NOMO-1 treated with DMSO at 0.1 percent for 48 hours (cell line): ENCODE measurements at regions not wholly inside any gene's neighbourhood (a gene's known extent, or its start where the extent isn't known, plus 50 kb on each side); places are given as distances from the start of the nearest gene placed in this dataset.

Experiments
- DNase-seq: peaks from one replicate; lab custom pipeline; 2025; ENCODE audit not compliant: unreplicated experiment; lab: John Stamatoyannopoulos, UW

DNA sequence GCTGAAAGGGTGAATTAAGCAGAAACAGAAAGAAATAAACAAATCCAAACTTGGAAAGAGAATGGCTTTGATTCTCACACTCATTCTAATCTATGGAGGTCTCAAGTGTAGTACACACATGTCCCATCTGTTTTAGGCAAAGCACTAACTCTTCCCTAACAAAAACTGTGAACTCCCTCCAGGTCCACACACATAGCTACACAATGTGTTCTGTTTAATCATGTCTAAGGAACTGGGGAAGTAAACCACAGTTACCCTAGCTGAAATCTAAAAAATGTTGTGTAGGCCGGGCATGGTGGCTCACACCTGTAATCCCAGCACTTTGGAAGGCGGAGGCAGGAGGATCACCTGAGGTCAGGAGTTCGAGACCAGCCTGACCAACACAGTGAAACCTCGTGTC lies 118.7 kb upstream of the FST start:
- DNase-seq = no peak

DNA sequence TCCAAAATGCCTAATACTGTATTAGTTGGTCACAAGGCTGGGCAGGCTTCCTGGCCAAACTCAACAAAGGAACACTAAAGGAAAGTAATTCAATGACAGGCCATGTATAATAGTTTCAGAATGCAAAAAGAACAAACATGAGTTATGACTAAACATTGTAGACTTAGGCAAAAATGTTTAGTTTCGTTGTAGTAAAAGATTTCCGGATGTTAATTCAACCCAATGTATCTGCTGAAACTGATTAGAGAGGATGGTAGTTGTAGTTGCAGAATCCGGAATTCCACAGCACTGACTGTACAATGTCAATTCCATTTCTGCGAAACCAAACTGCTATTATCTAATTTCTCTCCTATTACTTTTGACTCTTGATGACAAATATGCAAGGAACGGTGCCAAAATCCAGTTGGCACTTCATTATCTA lies 117.9 kb upstream of the FST start:
- no peak for DNase-seq

DNA sequence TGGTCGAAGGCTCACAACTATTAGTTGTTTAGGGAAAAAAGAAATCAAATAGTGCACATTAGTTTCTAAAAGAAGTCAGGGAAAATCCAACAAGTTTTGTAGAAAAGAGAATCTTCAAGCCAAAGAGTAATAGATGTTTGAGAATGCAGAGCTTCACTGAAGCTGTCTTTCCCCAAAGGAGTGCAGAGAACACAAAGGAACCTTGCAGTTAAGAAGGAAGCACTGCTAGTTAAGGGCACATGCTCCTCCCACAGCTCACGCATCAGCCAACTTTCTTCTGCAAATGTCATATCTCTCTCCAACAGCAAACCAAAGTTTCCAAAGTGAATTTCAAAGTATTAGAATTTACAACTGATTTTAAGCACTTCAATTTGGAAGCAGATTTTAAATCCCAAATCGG lies 116.4 kb upstream of the FST start:
- DNase-seq = no peak

DNA sequence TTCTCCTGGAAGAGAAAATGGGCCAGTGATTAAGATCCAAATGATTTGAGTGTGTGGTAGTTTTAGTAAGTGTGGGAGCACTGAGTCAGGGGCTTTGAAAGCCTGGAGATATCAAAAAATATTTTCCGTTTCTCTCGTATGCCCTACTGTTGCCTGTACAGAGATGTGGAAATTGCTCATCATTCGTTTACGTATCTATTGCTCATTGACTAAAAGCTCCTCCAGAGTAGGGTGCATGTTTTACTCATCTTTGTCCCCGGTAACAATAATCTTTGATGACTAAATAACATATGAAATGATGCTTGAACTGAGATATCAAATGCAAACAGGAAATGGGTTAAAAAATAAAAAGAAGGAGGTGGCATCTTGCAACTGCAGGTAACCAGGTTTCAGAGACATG lies 114.2 kb upstream of the FST start:
- DNase-seq = no peak

DNA sequence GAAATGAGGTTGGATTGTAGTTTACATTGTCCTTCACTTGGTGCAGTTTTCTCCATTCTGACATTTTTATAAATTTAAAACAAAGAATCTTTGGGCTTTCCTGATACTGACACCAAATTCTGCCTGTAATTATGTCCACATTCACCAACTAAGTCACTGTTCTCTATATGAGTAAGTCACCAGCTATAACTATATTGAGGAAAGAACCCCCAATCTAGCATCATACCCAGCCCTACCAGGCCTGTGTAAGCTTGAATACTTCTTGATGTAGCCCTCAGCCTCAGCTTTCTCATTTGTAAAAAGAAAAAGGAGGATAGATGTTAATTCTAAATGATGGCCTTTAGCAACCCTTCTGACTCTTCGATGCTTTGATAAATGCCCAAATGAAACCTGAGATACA lies 112.7 kb upstream of the FST start:
- DNase-seq = no peak

DNA sequence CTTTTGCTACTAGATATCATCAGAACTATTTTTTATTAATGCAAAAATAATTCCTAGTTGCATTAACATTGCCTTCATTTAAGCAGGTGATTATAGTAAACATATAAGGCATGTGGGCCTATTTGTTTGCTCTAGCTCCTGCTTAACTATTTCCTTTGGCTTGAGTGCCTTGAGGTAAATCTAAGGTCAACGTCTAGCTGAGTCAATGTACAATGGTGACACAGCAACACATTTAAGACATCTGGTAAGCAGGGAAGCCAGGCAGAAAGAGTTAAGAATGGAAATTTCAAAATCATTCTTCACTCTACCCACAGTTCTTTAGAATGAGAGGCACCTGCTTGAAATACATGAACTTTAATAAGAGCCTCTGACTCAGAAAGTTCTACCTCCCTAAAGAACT lies 111.9 kb upstream of the FST start:
- DNase-seq = no peak

DNA sequence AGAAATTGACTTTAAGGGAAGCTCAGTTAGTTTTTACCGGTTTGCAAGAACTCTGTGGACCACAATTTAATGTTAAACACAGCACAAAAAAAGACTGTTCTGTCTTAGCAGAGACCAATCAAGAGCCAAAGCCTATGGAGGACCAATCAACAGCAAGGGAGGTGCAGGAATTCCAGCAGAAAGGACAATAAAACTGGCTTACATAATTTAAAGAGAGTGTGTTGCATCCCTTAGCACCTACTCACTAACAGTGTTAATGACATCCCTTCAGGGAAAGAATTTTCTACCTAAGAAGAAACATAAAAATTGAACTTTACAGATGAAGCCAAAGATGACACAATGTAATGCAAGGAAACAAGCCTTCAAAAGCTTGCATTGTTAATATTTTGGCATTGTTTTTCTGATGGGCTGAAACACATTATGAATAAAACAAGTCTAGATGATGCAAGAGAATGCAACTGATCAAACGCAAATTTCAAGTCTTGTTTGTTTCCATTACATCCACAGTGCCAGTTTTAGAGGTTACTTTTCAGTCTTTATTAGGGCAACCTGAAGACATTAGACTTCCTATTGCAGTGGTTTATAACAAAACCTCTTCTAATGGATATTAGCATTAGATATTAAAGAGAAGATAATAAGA lies 111.3 kb upstream of the FST start:
- DNase-seq = no peak

DNA sequence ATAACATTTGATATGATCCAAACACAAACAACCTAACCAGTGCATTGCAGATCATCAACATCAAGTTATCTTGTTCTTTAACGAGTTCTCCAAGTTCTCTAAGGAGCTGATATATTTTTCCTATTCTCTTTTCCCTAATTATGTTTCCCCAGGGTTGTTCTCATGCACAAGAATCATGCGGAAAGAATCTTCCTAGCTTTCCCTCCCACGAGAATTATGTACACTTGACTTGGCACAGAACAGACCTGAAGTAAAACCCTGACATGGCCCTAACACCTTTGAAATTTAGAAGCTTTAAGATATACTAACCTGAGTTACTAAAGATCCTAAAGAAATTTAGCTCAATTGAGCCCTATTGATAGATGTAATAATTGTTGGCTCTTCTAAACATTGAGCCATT lies 110.7 kb upstream of the FST start:
- DNase-seq = no peak

DNA sequence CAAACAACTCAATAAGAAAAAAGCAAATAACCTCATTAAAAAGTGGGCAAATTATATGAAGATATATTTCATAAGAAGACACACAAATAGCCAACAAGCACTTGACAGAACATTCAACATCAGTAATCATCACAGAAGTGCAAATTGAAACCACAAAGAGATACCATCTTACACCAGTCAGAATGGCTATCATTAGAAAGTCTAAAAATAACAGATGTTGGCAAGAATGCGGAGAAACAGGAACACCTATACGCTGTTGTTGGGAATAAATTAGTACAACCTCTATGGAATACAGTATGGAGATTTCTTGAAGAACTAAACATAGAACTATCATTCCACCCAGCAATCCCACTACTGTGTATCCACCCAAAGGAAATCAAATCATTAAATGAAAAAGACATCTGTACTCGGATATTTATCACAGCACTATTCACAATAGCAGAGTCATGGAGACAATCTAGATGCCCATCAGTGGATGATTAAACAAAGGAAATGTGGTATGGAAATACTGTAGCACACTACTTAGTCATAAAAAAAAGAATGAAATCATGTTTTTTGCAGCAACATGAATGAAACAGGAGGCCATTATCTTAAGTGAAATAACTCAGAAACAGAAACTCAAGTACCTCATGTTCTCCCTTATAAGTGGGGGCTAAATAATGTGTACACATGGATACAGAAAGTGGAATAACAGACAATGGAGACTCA lies 106.8 kb upstream of the FST start:
- no peak for DNase-seq

DNA sequence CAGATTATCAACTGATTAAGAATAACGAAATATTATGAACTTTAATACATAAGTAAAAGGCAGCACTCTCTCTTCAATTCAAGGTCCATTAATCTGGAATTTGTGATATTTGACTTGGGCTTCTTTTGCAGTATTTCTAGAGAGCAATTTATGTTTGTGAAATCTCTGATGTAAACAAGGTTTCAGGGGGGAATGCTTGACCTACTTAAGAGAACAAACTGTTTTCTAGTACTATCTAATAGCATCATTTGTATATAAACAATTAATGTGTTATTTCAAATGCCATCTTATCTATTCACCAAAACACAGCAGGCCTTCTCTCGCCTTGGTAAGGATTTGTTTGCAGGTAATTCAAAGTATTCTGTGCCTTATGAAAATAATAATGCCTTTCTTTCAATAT lies 103.6 kb upstream of the FST start:
- DNase-seq = no peak

DNA sequence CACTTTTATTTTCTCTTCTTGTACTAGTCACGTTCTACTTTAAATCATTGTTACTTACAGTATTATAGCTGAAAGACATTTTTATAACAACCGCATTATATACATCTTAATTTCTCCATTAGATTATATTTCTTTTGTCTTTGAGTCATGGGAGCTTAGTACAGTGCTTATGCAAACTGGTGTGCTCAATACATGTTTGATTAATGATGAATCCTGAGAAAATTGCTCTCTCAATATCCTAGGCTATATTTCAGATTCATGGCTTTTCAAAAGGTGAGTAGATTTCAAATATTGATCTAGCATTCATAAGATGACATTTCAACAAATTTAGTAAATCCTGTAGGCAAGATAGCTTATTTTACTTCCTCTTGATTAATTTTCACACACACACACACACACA lies 102.2 kb upstream of the FST start:
- DNase-seq = no peak

DNA sequence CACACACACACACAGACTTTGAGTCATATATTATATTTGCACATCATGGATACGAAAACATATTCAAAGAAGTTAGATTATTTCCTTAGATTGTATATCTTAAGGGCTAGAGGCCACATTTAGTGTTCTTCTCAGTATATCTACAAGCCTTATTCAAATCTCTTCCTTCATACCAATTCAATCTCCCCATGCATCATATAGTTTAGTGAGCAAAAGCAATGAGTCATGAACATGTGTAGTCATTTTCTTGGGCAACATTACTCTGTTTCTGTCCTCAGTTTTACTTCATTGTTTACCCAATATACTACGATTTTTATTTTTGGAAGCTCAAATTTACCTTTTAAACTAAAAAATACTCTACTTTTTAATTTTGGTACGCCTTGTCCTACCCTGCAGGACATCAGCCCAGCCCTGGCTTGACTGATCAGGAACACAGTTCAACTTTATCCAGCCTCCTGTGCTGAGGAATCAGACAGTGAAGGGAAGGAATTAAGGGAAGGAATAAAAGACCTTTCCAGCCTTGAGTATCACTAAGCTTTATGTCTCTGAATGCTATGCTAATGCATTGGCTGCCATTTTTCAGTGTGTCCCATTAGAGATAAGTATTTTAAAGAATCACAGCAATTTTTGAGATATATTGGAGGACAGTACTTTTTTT lies 101.7 kb upstream of the FST start:
- DNase-seq = no peak

DNA sequence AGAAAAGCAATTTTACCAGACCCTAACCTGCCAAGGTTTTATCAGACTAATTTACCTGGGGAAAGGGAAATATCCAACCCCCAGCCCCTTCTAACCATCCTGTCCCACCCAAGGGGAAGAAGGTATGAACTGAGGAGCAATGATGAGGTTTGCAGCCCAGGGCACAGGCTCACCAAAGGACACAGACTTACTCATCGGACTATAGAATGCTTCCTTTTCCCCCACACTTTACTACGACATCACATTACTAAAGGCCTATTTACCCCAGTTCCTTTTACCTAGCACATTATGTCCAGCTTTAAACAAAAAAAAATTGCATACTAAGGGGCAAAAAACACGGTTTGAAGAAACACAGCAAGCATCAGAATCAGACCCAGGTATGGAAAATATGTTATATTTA lies 94.1 kb upstream of the FST start:
- no peak for DNase-seq

DNA sequence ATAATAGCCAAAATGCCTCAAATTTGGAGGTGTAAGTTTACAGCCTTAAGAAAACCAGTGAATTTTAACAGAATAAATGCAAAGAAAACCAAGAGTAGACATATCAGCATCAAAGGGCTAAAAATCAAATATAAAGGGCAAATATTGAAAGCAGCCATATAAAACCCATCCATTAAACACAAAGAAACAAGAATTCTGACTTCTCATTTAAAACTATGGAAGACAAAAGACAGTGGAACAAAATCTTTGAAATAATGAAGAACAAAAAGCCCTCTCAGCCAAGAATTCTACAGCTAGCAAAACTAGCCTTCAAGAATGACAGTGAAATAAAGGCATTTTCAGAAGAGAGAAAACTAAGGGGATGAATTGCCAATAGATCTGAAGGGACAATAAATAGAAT lies 91.3 kb upstream of the FST start:
- no peak for DNase-seq

DNA sequence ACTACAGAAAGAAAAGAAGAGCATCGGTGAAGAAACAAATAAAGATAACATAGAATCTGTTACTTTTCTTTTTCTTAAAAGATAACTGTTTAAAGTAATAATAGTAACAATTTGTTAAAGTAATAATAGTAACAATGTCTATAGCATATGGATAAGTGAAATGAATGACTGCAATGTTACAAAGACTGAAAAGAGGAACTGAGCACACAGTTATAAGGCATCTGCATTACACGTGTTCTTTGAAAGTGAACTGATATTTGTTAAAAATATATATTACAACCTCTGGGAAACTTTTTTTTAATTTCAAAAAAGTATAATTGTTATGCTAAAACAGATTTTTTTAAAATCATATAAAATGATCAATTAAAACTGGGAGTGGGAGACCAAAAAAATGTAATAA lies 88.4 kb upstream of the FST start:
- peak; percentile 35 for DNase-seq

DNA sequence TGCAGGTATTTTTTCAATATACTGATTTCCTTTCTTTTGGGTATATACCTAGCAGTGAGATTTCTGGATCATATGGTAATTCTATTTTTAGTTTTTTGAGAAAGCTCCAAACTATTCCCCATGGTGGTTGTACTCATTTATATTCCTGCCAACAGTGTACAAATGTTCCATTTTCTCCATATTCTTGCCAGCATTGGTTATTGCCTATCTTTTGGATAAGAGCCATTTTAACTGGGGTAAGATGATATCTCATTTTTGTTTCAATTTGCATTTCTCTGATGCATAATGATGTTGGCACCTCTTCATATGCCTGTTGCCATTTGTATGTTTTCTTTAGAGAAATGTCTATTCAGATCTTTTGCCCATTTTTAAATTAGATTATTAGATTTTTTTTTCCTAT lies 85.6 kb upstream of the FST start:
- no peak for DNase-seq

DNA sequence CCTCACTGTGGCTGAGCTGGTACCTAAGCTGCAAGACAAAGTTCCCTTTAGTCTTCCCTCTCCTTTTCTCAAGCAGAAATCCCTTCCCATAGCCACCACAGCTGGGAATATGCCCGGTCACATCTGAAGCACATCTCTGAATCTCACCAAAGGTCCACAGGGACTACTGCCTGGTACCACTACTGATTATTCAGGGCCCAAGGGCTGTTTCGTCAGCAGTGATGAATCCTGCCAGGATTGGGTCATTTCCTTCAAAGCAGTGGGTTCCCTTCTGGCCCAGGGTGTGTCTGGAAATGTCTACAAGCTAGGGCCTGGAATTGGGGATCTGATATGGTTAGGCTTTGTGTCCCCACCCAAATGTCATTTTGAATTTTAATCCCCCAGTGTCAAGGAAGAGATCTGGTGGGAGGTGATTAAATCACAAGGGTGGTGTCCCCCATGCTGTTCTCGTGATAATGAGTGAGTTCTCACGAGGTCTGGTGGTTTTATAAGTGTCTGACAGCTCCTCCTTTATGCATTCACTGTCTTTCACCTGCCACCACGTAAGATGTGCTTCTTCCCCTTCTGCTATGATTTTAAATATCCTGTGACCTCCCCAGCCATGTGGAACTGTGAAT lies 83.2 kb upstream of the FST start:
- no peak for DNase-seq

DNA sequence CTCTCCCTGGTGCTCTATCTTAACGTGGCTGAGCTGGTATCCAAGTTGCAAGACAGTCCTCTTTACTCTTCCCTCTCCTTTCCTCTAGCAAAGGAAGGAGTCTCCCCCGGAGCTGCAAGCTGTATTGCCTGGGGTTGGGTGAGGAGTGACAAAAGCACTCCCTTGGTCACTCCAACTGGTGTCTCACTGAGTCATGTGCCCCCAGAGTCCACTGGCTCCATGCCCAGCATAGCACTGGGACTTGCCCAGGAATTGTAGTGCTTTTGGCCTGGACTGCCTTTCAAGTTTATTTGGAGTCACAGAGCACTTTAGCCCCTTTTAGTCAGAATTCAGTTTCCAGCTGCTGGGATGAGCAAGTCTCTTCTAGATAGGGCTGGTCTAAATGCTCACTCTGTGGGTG lies 82.6 kb upstream of the FST start:
- DNase-seq = no peak

DNA sequence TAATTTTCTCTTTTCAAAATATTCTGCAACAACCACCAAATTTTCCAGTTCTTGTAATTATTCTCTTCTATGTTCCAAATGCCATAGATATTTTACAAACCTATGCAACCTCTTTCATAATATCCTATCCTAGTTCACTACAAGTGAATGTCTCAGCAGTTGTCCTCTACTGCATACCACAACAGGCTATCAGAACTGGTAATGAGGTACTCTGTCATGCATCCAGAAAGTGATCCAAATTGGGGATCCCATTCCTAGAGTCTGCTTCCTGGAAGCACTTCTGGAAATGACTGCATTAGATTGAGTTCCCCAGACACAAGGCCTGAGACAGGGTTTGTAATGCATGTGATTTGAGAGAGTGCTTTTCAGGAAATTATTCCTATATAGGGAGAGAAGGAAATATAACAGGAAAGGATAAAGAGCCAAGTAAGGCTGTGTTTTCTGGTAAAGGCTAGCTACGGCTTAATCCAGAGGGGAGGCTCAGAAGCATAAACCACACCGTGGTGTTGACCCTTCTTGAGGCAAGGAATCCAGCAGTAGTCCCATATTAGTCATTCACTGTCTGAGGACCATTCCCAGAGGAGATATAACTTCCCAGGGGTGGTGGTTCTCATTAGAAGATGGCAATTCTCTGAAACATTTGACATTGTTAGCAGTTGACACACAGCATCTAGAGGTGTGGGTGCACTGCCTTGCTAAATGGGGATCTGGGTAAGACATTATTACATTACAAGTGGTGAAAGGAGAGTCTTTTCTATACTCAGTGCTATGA lies 80.3 kb upstream of the FST start:
- no peak for DNase-seq

DNA sequence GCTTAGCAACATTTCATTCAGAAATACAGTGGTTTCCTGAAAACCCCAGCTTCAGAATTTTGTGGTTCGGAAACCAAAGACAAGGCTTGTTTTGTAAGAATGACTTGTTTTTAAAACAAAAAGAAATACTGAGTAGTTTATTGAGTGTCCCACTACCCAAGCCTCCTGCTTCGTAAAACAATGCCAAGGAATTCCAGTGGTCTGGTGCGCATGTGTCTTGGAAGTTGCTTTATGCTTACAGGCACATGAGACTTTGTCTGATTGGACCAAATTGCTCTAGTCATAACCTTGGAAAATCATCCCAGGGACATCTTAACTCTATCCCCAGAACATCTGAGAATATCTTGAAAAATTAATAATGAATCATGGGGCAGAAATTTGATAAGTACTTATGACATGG lies 77.1 kb upstream of the FST start:
- no peak for DNase-seq

DNA sequence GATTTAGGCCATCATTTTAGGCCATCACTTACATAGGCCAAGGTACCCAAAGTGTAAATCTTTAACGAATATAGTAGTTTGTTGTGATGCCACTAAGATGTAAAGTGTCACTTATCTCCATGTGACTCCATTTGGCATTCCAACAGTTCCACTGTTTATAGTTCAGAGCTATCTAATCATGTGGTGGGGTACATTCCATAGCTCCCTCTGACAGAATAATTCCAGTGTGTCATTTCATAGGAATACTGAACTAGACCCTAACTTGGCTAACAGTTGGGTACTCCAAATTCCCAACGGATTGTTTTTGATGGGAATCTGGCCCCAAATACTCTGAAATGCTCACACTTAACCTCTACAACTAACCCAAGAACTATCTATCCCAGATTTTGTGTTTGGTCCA lies 76.7 kb upstream of the FST start:
- no peak for DNase-seq
